Neural cell (in vitro differentiated cells): ENCODE measurements at regions not wholly inside any gene's neighbourhood (a gene's known extent, or its start where the extent isn't known, plus 50 kb on each side); places are given as distances from the start of the nearest gene placed in this dataset.

ENCODE experiments used
- EP300 ChIP-seq: fragments of 450-650 bp; conservative IDR thresholded peaks from 2 replicates; pipeline ENCODE4 v1.6.1; 2014; ENCODE audit warnings: antibody characterized with exemption, mild to moderate bottlenecking, moderate library complexity; ENCODE audit not compliant: poor library complexity, severe bottlenecking
- EZH2 ChIP-seq: fragments of 200-600, 300-800 bp; shearing (Covaris generic), sonication (generic); IDR thresholded peaks from 2 replicates; pipeline ENCODE4 v1.6.1; 2014; ENCODE audit warnings: antibody characterized with exemption, low read length, borderline replicate concordance, mild to moderate bottlenecking; ENCODE audit not compliant: insufficient read depth, poor library complexity, severe bottlenecking
- MXI1 ChIP-seq: fragments of 450-650 bp; conservative IDR thresholded peaks from 2 replicates; pipeline ENCODE4 v1.6.1; 2014; ENCODE audit warnings: antibody characterized with exemption, mild to moderate bottlenecking; ENCODE audit not compliant: poor library complexity, severe bottlenecking
- POLR2AphosphoS5 ChIP-seq: IDR thresholded peaks from 2 replicates; pipeline ENCODE4 v1.6.1; 2012
- RAD21 ChIP-seq: fragments of 450-650 bp; conservative IDR thresholded peaks from 2 replicates; pipeline ENCODE4 v1.6.1; 2014; ENCODE audit warnings: antibody characterized with exemption, mild to moderate bottlenecking, moderate library complexity
- SMC3 ChIP-seq: fragments of 450-650 bp; conservative IDR thresholded peaks from 2 replicates; pipeline ENCODE4 v1.6.1; 2014; ENCODE audit warnings: antibody characterized with exemption, mild to moderate bottlenecking, moderate library complexity; ENCODE audit not compliant: poor library complexity
- TAF1 ChIP-seq: IDR thresholded peaks from 2 replicates; pipeline ENCODE4 v1.6.1; 2012; ENCODE audit warnings: low read depth
- TF ChIP-seq, protein P1 (sequence below): IDR thresholded peaks from 2 replicates; pipeline ENCODE4 v1.6.1; 2012; ENCODE audit warnings: borderline replicate concordance
- TF ChIP-seq, protein P2 (sequence below): fragments of 450-650 bp; IDR thresholded peaks from 2 replicates; pipeline ENCODE4 v1.5.1; 2014; ENCODE audit warnings: antibody characterized with exemption, mild to moderate bottlenecking, moderate library complexity; ENCODE audit not compliant: poor library complexity, severe bottlenecking

DNA sequence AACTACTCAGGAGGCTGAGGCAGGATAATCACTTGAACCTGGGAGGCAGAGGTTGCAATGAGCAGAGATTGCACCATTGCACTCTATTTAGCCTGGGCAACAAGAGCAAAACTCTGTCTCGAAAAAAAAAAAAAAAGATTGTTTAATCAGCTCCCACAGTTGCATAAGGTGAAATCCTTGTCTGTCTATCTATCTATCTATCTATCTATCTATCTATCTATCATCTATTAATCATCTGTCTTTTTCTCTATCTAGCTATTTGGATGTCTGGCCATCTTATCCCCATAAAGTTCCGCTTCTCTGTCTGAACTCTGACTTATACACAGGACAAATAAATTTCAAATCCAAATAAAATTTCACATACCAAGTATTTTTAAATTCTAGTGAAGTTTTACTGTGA is 223.2 kb upstream of the PGRMC2 start:
- TF ChIP-seq TAF1 (no peak), RAD21 (no peak), POLR2AphosphoS5 (no peak), EZH2 (no peak), EP300 (no peak), MXI1 (no peak), SMC3 (no peak)
- TF ChIP-seq, protein P1, sequence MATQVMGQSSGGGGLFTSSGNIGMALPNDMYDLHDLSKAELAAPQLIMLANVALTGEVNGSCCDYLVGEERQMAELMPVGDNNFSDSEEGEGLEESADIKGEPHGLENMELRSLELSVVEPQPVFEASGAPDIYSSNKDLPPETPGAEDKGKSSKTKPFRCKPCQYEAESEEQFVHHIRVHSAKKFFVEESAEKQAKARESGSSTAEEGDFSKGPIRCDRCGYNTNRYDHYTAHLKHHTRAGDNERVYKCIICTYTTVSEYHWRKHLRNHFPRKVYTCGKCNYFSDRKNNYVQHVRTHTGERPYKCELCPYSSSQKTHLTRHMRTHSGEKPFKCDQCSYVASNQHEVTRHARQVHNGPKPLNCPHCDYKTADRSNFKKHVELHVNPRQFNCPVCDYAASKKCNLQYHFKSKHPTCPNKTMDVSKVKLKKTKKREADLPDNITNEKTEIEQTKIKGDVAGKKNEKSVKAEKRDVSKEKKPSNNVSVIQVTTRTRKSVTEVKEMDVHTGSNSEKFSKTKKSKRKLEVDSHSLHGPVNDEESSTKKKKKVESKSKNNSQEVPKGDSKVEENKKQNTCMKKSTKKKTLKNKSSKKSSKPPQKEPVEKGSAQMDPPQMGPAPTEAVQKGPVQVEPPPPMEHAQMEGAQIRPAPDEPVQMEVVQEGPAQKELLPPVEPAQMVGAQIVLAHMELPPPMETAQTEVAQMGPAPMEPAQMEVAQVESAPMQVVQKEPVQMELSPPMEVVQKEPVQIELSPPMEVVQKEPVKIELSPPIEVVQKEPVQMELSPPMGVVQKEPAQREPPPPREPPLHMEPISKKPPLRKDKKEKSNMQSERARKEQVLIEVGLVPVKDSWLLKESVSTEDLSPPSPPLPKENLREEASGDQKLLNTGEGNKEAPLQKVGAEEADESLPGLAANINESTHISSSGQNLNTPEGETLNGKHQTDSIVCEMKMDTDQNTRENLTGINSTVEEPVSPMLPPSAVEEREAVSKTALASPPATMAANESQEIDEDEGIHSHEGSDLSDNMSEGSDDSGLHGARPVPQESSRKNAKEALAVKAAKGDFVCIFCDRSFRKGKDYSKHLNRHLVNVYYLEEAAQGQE: no peak
- TF ChIP-seq, protein P2, sequence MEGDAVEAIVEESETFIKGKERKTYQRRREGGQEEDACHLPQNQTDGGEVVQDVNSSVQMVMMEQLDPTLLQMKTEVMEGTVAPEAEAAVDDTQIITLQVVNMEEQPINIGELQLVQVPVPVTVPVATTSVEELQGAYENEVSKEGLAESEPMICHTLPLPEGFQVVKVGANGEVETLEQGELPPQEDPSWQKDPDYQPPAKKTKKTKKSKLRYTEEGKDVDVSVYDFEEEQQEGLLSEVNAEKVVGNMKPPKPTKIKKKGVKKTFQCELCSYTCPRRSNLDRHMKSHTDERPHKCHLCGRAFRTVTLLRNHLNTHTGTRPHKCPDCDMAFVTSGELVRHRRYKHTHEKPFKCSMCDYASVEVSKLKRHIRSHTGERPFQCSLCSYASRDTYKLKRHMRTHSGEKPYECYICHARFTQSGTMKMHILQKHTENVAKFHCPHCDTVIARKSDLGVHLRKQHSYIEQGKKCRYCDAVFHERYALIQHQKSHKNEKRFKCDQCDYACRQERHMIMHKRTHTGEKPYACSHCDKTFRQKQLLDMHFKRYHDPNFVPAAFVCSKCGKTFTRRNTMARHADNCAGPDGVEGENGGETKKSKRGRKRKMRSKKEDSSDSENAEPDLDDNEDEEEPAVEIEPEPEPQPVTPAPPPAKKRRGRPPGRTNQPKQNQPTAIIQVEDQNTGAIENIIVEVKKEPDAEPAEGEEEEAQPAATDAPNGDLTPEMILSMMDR: no peak
